GM18499 (cell line): ENCODE measurements at regions not wholly inside any gene's neighbourhood (a gene's known extent, or its start where the extent isn't known, plus 50 kb on each side); places are given as distances from the start of the nearest gene placed in this dataset.
"Not testable (repeated sequence)": the region's sequence is repeated elsewhere in the genome, so short reads cannot be mapped to it uniquely, and the experiment has no call there.

Experiments used
- ATAC-seq: cut with Tn5 transposase; IDR thresholded peaks from one replicate; pipeline ENCODE4 v1.9.1; 2021; ENCODE audit warnings: moderate number of reproducible peaks; ENCODE audit not compliant: insufficient read depth, unreplicated experiment

GRCh38 chr7:13717031-13717430, 272.4 kb downstream of the ETV1 start:
- no peak for ATAC-seq

- no peak for ATAC-seq
These were observed 265.1 kb downstream of the ETV1 start for GRCh38 chr7:13724191-13724976.

GRCh38 chr7:13724977-13725566, 264.4 kb downstream of the ETV1 start:
- no peak for ATAC-seq

GRCh38 chr7:13725591-13725990, 263.9 kb downstream of the ETV1 start:
- ATAC-seq = no peak

GRCh38 chr7:13727279-13727678, 262.2 kb downstream of the ETV1 start:
- ATAC-seq = no peak

- ATAC-seq = no peak
These were observed 261.7 kb downstream of the ETV1 start for GRCh38 chr7:13727751-13728150.

GRCh38 chr7:13728430-13728829, 261.0 kb downstream of the ETV1 start:
- ATAC-seq = not testable (repeated sequence)

GRCh38 chr7:13731643-13732042, 257.8 kb downstream of the ETV1 start:
- ATAC-seq = no peak

GRCh38 chr7:13737563-13737962, 251.9 kb downstream of the ETV1 start:
- ATAC-seq = no peak

GRCh38 chr7:13742126-13742525, 247.3 kb downstream of the ETV1 start:
- no peak for ATAC-seq

- no peak for ATAC-seq
These were observed 246.7 kb downstream of the ETV1 start for GRCh38 chr7:13742811-13743210.

- no peak for ATAC-seq
These were observed 246.2 kb downstream of the ETV1 start for GRCh38 chr7:13743226-13743625.

- no peak for ATAC-seq
These were observed 243.9 kb downstream of the ETV1 start for GRCh38 chr7:13745530-13745929.

GRCh38 chr7:13748998-13749397, 240.5 kb downstream of the ETV1 start:
- no peak for ATAC-seq

- no peak for ATAC-seq
These were observed 239.8 kb downstream of the ETV1 start for GRCh38 chr7:13749636-13750035.

- no peak for ATAC-seq
These were observed 237.7 kb downstream of the ETV1 start for GRCh38 chr7:13751766-13752165.

GRCh38 chr7:13757841-13758240, 231.6 kb downstream of the ETV1 start:
- no peak for ATAC-seq

- not testable (repeated sequence) for ATAC-seq
These were observed 223.6 kb downstream of the ETV1 start for GRCh38 chr7:13765853-13766252.

- ATAC-seq = no peak
These were observed 219.2 kb downstream of the ETV1 start for GRCh38 chr7:13770305-13770704.

- ATAC-seq = no peak
These were observed 214.5 kb downstream of the ETV1 start for GRCh38 chr7:13774976-13775375.

- no peak for ATAC-seq
These were observed 212.2 kb downstream of the ETV1 start for GRCh38 chr7:13777242-13777641.

- ATAC-seq = no peak
These were observed 210.5 kb downstream of the ETV1 start for GRCh38 chr7:13778967-13779366.
